ENCODE measurements at regions not wholly inside any gene's neighbourhood (a gene's known extent, or its start where the extent isn't known, plus 50 kb on each side); places are given as distances from the start of the nearest gene placed in this dataset.

DNA sequence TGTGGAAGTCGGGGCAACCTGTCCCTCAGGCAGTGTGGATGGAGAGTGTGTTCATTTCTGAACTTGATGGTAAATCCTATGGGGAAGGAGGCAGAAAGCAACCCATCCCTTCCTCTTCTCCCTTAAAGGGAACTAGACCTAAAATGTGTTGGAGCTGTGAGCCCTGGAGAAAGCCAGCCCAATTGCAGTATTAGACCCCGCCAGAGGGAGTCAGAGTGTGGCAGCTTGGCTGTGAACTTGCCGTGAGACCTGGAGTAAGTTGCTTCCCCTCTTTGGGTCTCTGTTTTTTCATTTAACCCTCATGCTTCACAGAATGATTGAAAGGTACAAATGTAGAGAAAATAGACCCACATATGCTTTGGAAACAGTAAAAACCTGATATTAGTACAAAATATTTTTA is 108.7 kb upstream of the PAK3 start:
- TF ChIP-seq ISL1 (CRISPR knock-in tag; IDR thresholded peaks at IDR 0.05), result no peak
- no peak for TF ChIP-seq ZFP30 (CRISPR knock-in tag; IDR thresholded peaks at IDR 0.05)
- TF ChIP-seq CSRNP3 (CRISPR knock-in tag; IDR thresholded peaks at IDR 0.05), result no peak
- TF ChIP-seq TCF4 (CRISPR knock-in tag; IDR thresholded peaks at IDR 0.05; ENCODE audit: borderline replicate concordance), result no peak
